Uterus (tissue), 2 donors: ENCODE measurements at regions not wholly inside any gene's neighbourhood (a gene's known extent, or its start where the extent isn't known, plus 50 kb on each side); places are given as distances from the start of the nearest gene placed in this dataset.

Source experiments
- CTCF ChIP-seq, 4 experiments: fragments of 200-600 bp in 2 of 4; fragments of 450-650 bp in 2 of 4; sonication (generic) in 2 of 4; IDR thresholded peaks; one replicate each; pipeline ENCODE4 v1.5.1; 2016 to 2019; ENCODE audit warnings: antibody characterized with exemption in 4 of 4, mild to moderate bottlenecking in 2 of 4, moderate library complexity in 1 of 4
- POLR2A ChIP-seq, 2 donors: fragments of 450-650 bp; IDR thresholded peaks; one replicate each; pipeline ENCODE4 v1.6.1; 2016; ENCODE audit warnings: antibody characterized with exemption in 2 of 2, mild to moderate bottlenecking in 1 of 2, moderate library complexity in 1 of 2

GRCh38 chr1:112319371-112320040 lies 76.5 kb upstream of the CTTNBP2NL start:
- no peak for TF ChIP-seq CTCF (IDR thresholded peaks at IDR 0.05)
- TF ChIP-seq POLR2A (IDR thresholded peaks at IDR 0.05) = no peak
